Osteocyte (in vitro differentiated cells): ENCODE measurements at regions not wholly inside any gene's neighbourhood (a gene's known extent, or its start where the extent isn't known, plus 50 kb on each side); places are given as distances from the start of the nearest gene placed in this dataset.

ENCODE experiments used
- DNase-seq: peaks from one replicate; pipeline ENCODE4 v3.0.0; 2021; ENCODE audit warnings: mixed read lengths; ENCODE audit not compliant: unreplicated experiment; ENCODE audit errors: extremely low spot score
- H3K27ac Mint-ChIP-seq: one replicate; pipeline ENCODE4 v1.8.0; 2021; ENCODE audit warnings: mild to moderate bottlenecking, mixed read lengths; ENCODE audit not compliant: unreplicated experiment
- H3K27me3 Mint-ChIP-seq: one replicate; pipeline ENCODE4 v1.8.0; 2021; ENCODE audit warnings: mixed read lengths; ENCODE audit not compliant: unreplicated experiment
- H3K36me3 Mint-ChIP-seq: one replicate; pipeline ENCODE4 v1.8.0; 2021; ENCODE audit warnings: mixed read lengths; ENCODE audit not compliant: unreplicated experiment
- H3K4me1 Mint-ChIP-seq: one replicate; pipeline ENCODE4 v1.8.0; 2021; ENCODE audit warnings: mixed read lengths; ENCODE audit not compliant: unreplicated experiment
- H3K4me3 Mint-ChIP-seq: one replicate; pipeline ENCODE4 v1.8.0; 2021; ENCODE audit warnings: mild to moderate bottlenecking, moderate library complexity, mixed read lengths; ENCODE audit not compliant: unreplicated experiment
- H3K9me3 Mint-ChIP-seq: one replicate; pipeline ENCODE4 v1.8.0; 2021; ENCODE audit warnings: mixed read lengths; ENCODE audit not compliant: unreplicated experiment
- TF ChIP-seq, protein P1 (sequence below): fragments of 200-600 bp; sonication (generic); IDR thresholded peaks from 2 replicates; pipeline ENCODE4 v1.5.0; 2021; ENCODE audit warnings: antibody characterized with exemption, mild to moderate bottlenecking, moderate library complexity

DNA sequence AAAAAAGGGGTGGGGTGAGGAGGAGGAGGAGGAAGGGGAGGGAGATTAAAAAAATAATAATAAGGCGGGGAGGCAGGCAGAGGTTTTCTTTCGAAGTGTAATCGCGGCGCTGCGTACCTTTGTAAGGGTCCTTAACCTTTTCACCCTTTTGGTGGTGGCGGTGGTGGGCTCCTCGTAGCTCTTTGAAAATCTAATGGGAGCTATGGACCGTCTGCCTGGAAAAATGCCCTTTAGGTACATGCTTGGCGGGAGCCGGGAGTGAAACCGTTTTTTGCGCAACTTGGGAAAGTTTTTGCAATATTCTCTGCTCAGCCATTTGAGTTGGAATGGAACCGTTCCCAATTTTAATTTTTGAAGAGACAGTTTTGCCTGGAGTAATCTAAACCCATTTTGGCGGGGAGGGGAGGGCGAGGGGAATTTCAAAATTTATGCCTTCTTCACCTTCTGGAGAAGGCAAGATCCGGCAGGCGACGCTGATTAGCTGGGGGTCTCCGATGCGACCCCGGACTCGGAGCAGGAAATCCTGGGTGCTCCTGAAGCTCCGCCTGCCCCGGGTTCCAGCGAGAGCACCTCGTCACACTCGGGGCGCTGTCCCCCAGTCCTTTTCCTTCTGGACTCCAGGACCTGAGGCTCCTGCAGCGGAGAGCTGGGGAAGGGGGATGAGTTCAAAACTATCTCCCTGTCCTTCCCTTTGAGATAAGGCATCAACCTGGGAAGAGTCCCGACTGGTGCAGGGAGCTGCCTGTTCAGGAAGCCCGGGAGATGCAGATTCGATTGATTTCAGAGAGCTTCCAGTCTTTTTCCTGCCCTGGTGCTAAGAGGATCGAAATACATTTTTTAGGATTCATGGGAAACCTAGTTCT is 74.6 kb upstream of the TBX5 start:
- Mint-ChIP-seq H3K27me3 (peaks cover 46% of the 10 kb centered on the region), H3K36me3 (no peaks in the 10 kb centered on the region), H3K4me1 (peaks cover 14% of the 10 kb centered on the region), H3K9me3 (no peaks in the 10 kb centered on the region), H3K4me3 (peak overlapping the region; percentile 65), H3K27ac (no peak overlapping the region)
- TF ChIP-seq, protein P1, sequence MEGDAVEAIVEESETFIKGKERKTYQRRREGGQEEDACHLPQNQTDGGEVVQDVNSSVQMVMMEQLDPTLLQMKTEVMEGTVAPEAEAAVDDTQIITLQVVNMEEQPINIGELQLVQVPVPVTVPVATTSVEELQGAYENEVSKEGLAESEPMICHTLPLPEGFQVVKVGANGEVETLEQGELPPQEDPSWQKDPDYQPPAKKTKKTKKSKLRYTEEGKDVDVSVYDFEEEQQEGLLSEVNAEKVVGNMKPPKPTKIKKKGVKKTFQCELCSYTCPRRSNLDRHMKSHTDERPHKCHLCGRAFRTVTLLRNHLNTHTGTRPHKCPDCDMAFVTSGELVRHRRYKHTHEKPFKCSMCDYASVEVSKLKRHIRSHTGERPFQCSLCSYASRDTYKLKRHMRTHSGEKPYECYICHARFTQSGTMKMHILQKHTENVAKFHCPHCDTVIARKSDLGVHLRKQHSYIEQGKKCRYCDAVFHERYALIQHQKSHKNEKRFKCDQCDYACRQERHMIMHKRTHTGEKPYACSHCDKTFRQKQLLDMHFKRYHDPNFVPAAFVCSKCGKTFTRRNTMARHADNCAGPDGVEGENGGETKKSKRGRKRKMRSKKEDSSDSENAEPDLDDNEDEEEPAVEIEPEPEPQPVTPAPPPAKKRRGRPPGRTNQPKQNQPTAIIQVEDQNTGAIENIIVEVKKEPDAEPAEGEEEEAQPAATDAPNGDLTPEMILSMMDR = no peak
- DNase-seq = no peak

DNA sequence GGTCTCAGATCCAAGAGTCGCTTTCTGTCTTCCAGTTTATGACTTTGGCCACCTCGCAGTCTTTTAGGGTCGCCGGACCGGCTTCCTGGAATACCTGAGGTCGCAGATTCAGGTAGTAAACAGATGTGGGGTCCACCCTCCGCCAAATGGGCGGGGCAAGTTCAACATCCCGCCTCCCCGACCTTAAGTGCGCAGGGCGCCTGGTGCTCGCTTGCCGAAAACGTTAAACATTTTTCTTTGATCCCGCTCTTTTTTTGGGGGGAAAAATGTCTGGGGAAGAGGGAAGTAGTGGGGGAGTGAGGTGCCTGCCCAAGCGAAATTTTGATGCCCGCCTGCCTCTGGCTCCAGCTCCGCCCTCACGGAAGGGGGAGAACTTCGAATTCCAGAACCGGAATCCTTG is 73.9 kb upstream of the TBX5 start:
- Mint-ChIP-seq H3K36me3 (no peaks in the 10 kb centered on the region), H3K4me3 (peak overlapping the region; percentile 65), H3K27me3 (peaks cover 46% of the 10 kb centered on the region), H3K27ac (no peak overlapping the region), H3K9me3 (no peaks in the 10 kb centered on the region), H3K4me1 (peaks cover 14% of the 10 kb centered on the region)
- DNase-seq = no peak
- TF ChIP-seq, protein P1 = no peak

DNA sequence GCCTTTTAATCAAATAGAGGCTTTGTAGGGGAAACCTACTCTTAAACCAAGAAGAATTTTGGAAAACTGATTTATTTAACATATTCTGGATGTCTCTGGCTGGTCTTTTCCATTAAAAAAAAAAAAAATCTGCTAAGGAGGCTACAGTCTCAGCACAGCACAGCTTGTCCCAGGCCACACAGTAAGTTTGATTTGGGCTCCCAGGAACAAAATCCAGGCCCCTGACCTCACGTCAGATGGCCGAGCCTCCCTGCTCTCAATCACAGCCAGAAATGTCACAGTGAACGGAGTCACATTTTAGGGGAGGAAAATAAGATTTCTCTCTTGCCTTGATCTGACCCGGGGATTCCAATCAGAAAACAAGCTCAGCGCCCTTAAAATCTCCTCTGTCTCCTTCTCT is 72.9 kb upstream of the TBX5 start:
- Mint-ChIP-seq H3K4me3 (no peak overlapping the region), H3K4me1 (peaks cover 14% of the 10 kb centered on the region), H3K27ac (no peak overlapping the region), H3K36me3 (no peaks in the 10 kb centered on the region), H3K27me3 (peaks cover 46% of the 10 kb centered on the region), H3K9me3 (no peaks in the 10 kb centered on the region)
- TF ChIP-seq, protein P1 = no peak
- DNase-seq = no peak

DNA sequence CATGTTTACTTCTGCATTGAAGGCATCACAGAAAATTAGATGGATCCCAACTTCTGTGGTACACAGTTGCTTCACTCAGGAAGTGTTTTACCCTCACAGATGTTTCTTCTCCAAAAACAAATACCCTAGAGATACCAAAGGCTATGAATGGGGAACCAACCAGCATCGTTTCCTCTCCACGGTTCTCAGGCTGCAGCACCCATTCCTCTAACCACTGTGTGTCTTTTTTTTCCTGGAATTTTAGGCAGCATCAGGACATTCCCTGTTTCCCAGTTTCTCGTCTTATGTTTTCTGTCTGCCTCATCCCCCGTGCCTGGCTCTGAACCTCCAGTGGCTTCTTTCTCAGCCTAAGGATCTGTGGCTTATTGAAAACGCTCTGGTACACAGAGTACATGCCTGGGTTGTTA is 72.0 kb upstream of the TBX5 start:
- no peak for DNase-seq
- no peak overlapping the region for H3K4me3 Mint-ChIP-seq
- no peak overlapping the region for H3K27ac Mint-ChIP-seq
- peaks cover 14% of the 10 kb centered on the region for H3K4me1 Mint-ChIP-seq
- TF ChIP-seq, protein P1 = no peak
- peaks cover 46% of the 10 kb centered on the region for H3K27me3 Mint-ChIP-seq
- no peaks in the 10 kb centered on the region for H3K36me3 Mint-ChIP-seq
- no peaks in the 10 kb centered on the region for H3K9me3 Mint-ChIP-seq

DNA sequence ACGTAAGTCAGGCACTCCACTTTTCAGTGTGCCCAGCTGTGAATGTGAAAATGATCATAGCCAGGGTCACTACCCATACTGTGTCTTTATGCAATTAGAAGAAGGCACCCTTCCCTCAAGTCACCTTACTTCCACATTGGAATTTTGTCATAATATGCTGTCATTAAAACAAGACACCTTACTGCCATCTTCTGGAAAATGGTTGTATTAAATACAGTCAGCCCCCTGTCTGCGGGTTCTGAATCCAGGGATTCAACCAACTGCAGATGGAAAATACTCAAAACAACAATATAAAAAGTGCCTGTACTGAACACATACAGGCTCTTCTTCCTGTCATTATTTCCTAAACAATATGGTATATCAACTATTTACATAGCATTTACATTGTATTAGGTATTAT is 70.2 kb upstream of the TBX5 start:
- no peaks in the 10 kb centered on the region for H3K36me3 Mint-ChIP-seq
- H3K27me3 Mint-ChIP-seq = peaks cover 36% of the 10 kb centered on the region
- TF ChIP-seq, protein P1 = no peak
- no peak overlapping the region for H3K27ac Mint-ChIP-seq
- no peaks in the 10 kb centered on the region for H3K9me3 Mint-ChIP-seq
- no peak for DNase-seq
- peaks cover 14% of the 10 kb centered on the region for H3K4me1 Mint-ChIP-seq
- H3K4me3 Mint-ChIP-seq = no peak overlapping the region
